ENCODE measurements at regions not wholly inside any gene's neighbourhood (a gene's known extent, or its start where the extent isn't known, plus 50 kb on each side); places are given as distances from the start of the nearest gene placed in this dataset.

DNA sequence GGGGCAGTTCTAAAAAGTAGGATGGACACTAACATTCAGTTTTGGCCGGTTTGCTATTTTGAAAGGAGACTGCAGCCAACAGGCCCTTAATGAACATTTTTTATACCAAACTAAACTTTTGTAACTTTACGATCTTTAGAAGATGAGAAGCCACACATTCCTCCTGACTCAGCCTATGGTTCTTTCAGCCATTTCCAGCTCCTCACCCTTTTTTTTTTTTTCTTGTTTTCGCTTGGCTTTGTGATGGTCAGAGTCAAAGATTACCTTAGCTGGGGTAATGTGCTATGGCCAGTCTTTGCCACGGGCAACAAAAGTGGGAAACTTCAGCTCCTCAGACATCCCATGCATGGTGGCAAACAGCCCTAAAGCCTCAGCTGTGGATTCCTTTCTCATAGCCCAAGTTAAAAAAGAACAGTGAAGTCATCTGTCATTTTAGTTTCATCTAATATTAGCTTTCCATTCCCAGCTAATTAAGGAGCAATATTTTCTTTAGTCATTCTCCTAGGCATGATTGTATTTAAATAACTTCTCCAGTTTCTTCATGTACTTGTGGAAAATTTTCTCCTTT lies 368.7 kb downstream of the MFSD1 start:
- DNase-seq, result no peak
- TF ChIP-seq, protein P1, sequence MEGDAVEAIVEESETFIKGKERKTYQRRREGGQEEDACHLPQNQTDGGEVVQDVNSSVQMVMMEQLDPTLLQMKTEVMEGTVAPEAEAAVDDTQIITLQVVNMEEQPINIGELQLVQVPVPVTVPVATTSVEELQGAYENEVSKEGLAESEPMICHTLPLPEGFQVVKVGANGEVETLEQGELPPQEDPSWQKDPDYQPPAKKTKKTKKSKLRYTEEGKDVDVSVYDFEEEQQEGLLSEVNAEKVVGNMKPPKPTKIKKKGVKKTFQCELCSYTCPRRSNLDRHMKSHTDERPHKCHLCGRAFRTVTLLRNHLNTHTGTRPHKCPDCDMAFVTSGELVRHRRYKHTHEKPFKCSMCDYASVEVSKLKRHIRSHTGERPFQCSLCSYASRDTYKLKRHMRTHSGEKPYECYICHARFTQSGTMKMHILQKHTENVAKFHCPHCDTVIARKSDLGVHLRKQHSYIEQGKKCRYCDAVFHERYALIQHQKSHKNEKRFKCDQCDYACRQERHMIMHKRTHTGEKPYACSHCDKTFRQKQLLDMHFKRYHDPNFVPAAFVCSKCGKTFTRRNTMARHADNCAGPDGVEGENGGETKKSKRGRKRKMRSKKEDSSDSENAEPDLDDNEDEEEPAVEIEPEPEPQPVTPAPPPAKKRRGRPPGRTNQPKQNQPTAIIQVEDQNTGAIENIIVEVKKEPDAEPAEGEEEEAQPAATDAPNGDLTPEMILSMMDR (IDR thresholded peaks at IDR 0.05; ENCODE audit: control extremely low read depth, extremely low read depth), result no peak
- ATAC-seq (ENCODE audit: insufficient read depth, low FRiP score), result no peak
- Histone ChIP-seq H3K27ac (ENCODE audit: low read depth in 1 of 2, low read length in 1 of 2) (no peak overlapping the region), H3K9ac (ENCODE audit: insufficient read depth in 1 of 2, low read length in 2 of 2) (no peak overlapping the region), H3K9me3 (ENCODE audit: control insufficient read depth in 4 of 4, insufficient read depth in 3 of 4, low read length in 3 of 4) (no peaks in the 10 kb centered on the region), H3K4me3 (no peak overlapping the region), H3K36me3 (ENCODE audit: control insufficient read depth in 4 of 4, insufficient read depth in 4 of 4, low read length in 4 of 4) (no peaks in the 10 kb centered on the region), H3K4me1 (ENCODE audit: control insufficient read depth in 5 of 5, insufficient read depth in 5 of 5, low read length in 5 of 5) (no peaks in the 10 kb centered on the region), H3K27me3 (ENCODE audit: control insufficient read depth in 3 of 3, insufficient read depth in 3 of 3, low read length in 2 of 3) (no peaks in the 10 kb centered on the region)
- WGBS, 2 donors, result 77 to 83% methylated on average over 4 of the region's 4 CpGs

DNA sequence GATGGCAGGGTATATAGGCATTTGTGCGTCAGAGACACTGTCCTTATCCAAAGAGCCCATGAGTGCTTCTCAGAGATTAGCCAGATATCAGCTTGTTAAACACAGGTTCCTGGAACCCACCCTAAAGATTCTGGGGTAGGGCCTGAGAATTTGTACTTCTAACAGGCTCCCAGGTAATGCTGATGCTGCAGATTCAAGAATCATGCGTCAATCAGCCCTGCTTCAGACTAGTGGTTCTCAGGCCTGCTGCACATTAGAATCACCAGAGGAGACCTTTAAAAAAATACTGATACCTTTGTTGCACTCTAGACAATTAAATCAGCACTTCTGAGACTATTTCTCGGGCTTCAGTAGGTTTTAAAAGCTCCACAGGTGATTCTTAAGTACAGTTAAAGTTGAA lies 369.5 kb downstream of the MFSD1 start:
- Histone ChIP-seq H3K27ac (ENCODE audit: low read depth in 1 of 2, low read length in 1 of 2) (no peak overlapping the region), H3K9me3 (ENCODE audit: control insufficient read depth in 4 of 4, insufficient read depth in 3 of 4, low read length in 3 of 4) (no peaks in the 10 kb centered on the region), H3K4me1 (ENCODE audit: control insufficient read depth in 5 of 5, insufficient read depth in 5 of 5, low read length in 5 of 5) (no peaks in the 10 kb centered on the region), H3K4me3 (no peak overlapping the region), H3K27me3 (ENCODE audit: control insufficient read depth in 3 of 3, insufficient read depth in 3 of 3, low read length in 2 of 3) (no peaks in the 10 kb centered on the region), H3K36me3 (ENCODE audit: control insufficient read depth in 4 of 4, insufficient read depth in 4 of 4, low read length in 4 of 4) (no peaks in the 10 kb centered on the region), H3K9ac (ENCODE audit: insufficient read depth in 1 of 2, low read length in 2 of 2) (no peak overlapping the region)
- no peak for ATAC-seq (ENCODE audit: insufficient read depth, low FRiP score)
- 47 to 76% methylated on average over 3 of the region's 3 CpGs for WGBS, 2 donors
- no peak for DNase-seq
- TF ChIP-seq, protein P1 (IDR thresholded peaks at IDR 0.05; ENCODE audit: control extremely low read depth, extremely low read depth), result no peak

DNA sequence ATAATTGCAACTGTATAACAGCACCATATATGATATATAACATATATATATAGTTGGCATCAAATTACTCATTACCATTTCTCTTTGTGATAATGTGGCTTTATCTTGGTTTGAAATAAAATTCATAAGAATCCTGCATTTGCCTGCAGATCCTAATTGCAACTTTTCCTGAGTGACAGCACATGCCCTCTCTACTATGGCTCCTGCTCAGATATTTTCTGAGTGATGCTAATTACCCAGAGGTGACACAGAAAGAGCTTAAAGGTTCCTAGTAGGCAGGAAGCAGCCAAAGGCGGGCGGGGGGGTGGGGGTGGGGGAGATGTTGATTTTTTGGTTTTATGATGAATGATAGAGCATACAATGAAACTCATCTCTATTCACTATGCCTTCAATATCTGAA lies 370.6 kb downstream of the MFSD1 start:
- no peaks in the 10 kb centered on the region for H3K36me3 ChIP-seq (ENCODE audit: control insufficient read depth in 4 of 4, insufficient read depth in 4 of 4, low read length in 4 of 4)

More for the DNA sequence above, 370.6 kb downstream of the MFSD1 start:
- TF ChIP-seq, protein P1 (IDR thresholded peaks at IDR 0.05; ENCODE audit: control extremely low read depth, extremely low read depth), result no peak
- ATAC-seq (ENCODE audit: insufficient read depth, low FRiP score), result no peak
- Histone ChIP-seq H3K4me1 (ENCODE audit: control insufficient read depth in 5 of 5, insufficient read depth in 5 of 5, low read length in 5 of 5) (no peaks in the 10 kb centered on the region), H3K27me3 (ENCODE audit: control insufficient read depth in 3 of 3, insufficient read depth in 3 of 3, low read length in 2 of 3) (no peaks in the 10 kb centered on the region), H3K27ac (ENCODE audit: low read depth in 1 of 2, low read length in 1 of 2) (no peak overlapping the region), H3K4me3 (no peak overlapping the region), H3K9ac (ENCODE audit: insufficient read depth in 1 of 2, low read length in 2 of 2) (no peak overlapping the region), H3K9me3 (ENCODE audit: control insufficient read depth in 4 of 4, insufficient read depth in 3 of 4, low read length in 3 of 4) (no peaks in the 10 kb centered on the region)
- WGBS, 2 donors, result 65 to 86% methylated on average over 2 of the region's 2 CpGs
- no peak for DNase-seq
